GM23338 (cell line): ENCODE measurements at regions not wholly inside any gene's neighbourhood (a gene's known extent, or its start where the extent isn't known, plus 50 kb on each side); places are given as distances from the start of the nearest gene placed in this dataset.

Source experiments
- ATAC-seq: fragments of 200-7000 bp; cut with Tn5 transposase; 3 replicates; pipeline ENCODE4 v1.9.1; 2020
- DNase-seq: peaks from one replicate; pipeline ENCODE4 v3.0.0-alpha.2; 2015; ENCODE audit warnings: low spot score
- H2AFZ ChIP-seq: fragments of 200-600 bp; sonication (generic); 2 replicates; pipeline ENCODE4 v1.8.0; 2016; ENCODE audit warnings: antibody characterized with exemption, mild to moderate bottlenecking, moderate library complexity
- H3F3A ChIP-seq: fragments of 200-600 bp; sonication (generic); replicated peaks from 2 replicates; pipeline ENCODE4 v1.8.0; 2017; ENCODE audit warnings: antibody characterized with exemption, mixed run types, low read depth
- H3K27ac ChIP-seq: fragments of 200-600 bp; sonication (generic); 2 replicates; pipeline ENCODE4 v1.6.1; 2016; ENCODE audit warnings: low read depth
- H3K27me3 ChIP-seq: fragments of 200-600 bp; sonication (generic); 2 replicates; pipeline ENCODE4 v1.8.0; 2016; ENCODE audit warnings: mild to moderate bottlenecking, mixed run types, moderate library complexity; ENCODE audit not compliant: insufficient read depth
- H3K36me3 ChIP-seq: fragments of 200-600 bp; sonication (generic); 2 replicates; pipeline ENCODE4 v1.8.0; 2016; ENCODE audit warnings: mild to moderate bottlenecking; ENCODE audit not compliant: insufficient read depth
- H3K4me1 ChIP-seq: fragments of 200-600 bp; sonication (generic); 2 replicates; pipeline ENCODE4 v1.8.0; 2016; ENCODE audit warnings: mild to moderate bottlenecking, moderate library complexity; ENCODE audit not compliant: insufficient read depth
- H3K4me2 ChIP-seq: fragments of 200-600 bp; sonication (generic); 2 replicates; pipeline ENCODE4 v1.7.1; 2017; ENCODE audit warnings: mixed run types
- H3K4me3 ChIP-seq: fragments of 200-600 bp; sonication (generic); 2 replicates; pipeline ENCODE4 v1.6.1; 2016; ENCODE audit warnings: mixed run types
- H3K79me2 ChIP-seq: fragments of 200-600 bp; sonication (generic); replicated peaks from 2 replicates; pipeline ENCODE4 v1.8.0; 2017; ENCODE audit warnings: mild to moderate bottlenecking; ENCODE audit not compliant: insufficient read depth
- H3K9me2 ChIP-seq: fragments of 200-600 bp; sonication (generic); 2 replicates; pipeline ENCODE4 v1.8.0; 2017; ENCODE audit not compliant: insufficient read depth
- H4K20me1 ChIP-seq: fragments of 200-600 bp; sonication (generic); replicated peaks from 2 replicates; pipeline ENCODE4 v1.8.0; 2017; ENCODE audit warnings: mild to moderate bottlenecking; ENCODE audit not compliant: insufficient read depth
- H3K27ac Mint-ChIP-seq: 2 replicates; pipeline ENCODE4 v1.8.0; 2020; ENCODE audit warnings: inconsistent platforms, mild to moderate bottlenecking, moderate library complexity, mixed read lengths
- H3K27me3 Mint-ChIP-seq: 3 replicates; pipeline ENCODE4 v1.8.0; 2022; ENCODE audit warnings: low read depth, mild to moderate bottlenecking, moderate library complexity, mixed read lengths, inconsistent platforms; ENCODE audit not compliant: insufficient read depth, poor library complexity
- H3K36me3 Mint-ChIP-seq: 3 replicates; pipeline ENCODE4 v1.8.0; 2021; ENCODE audit warnings: low read depth, mild to moderate bottlenecking, inconsistent platforms, moderate library complexity, mixed read lengths
- H3K4me1 Mint-ChIP-seq: 3 replicates; pipeline ENCODE4 v1.8.0; 2020; ENCODE audit warnings: mild to moderate bottlenecking, inconsistent platforms, mixed read lengths
- H3K4me3 Mint-ChIP-seq: 3 replicates; pipeline ENCODE4 v1.8.0; 2021; ENCODE audit warnings: moderate library complexity, mild to moderate bottlenecking, inconsistent platforms, mixed read lengths
- H3K9me3 Mint-ChIP-seq: 3 replicates; pipeline ENCODE4 v1.8.0; 2020; ENCODE audit warnings: moderate library complexity, mild to moderate bottlenecking, inconsistent platforms, mixed read lengths
- CREB1 ChIP-seq: fragments of 250-450 bp; sonication (Bioruptor Pico); IDR thresholded peaks from 2 replicates; pipeline ENCODE4 v1.5.0; 2020; ENCODE audit warnings: low read depth, mild to moderate bottlenecking, moderate library complexity
- CTCF ChIP-seq, 2 experiments: fragments of 200-600 bp in 1 of 2; sonication (generic) in 1 of 2; conservative IDR thresholded peaks; 2 replicates each; pipeline versions ENCODE4 v1.5.1 to v1.6.1; 2016 to 2017; ENCODE audit warnings: antibody characterized with exemption in 2 of 2, low read depth in 2 of 2, mild to moderate bottlenecking in 2 of 2, moderate library complexity in 1 of 2
- ETS1 ChIP-seq: IDR thresholded peaks from 2 replicates; pipeline ENCODE4 v1.6.1; 2016; ENCODE audit warnings: antibody characterized with exemption
- EZH2 ChIP-seq: fragments of 200-600 bp; sonication (generic); IDR thresholded peaks from one replicate; pipeline ENCODE4 v1.8.0; 2017; ENCODE audit warnings: antibody characterized with exemption, mild to moderate bottlenecking, low read depth; ENCODE audit not compliant: unreplicated experiment
- EZH2phosphoT487 ChIP-seq: fragments of 200-600 bp; sonication (generic); IDR thresholded peaks from one replicate; pipeline ENCODE4 v1.8.1; 2018; ENCODE audit warnings: antibody characterized with exemption; ENCODE audit not compliant: unreplicated experiment
- JUNB ChIP-seq: IDR thresholded peaks from one replicate; pipeline ENCODE4 v1.6.1; 2016; ENCODE audit warnings: antibody characterized with exemption; ENCODE audit not compliant: unreplicated experiment
- NANOG ChIP-seq: IDR thresholded peaks from 2 replicates; pipeline ENCODE4 v1.6.1; 2016; ENCODE audit warnings: antibody characterized with exemption, borderline replicate concordance
- POLR2AphosphoS5 ChIP-seq: IDR thresholded peaks from 2 replicates; pipeline ENCODE4 v1.6.1; 2016; ENCODE audit warnings: antibody characterized with exemption, low read depth
- REST ChIP-seq: IDR thresholded peaks from one replicate; pipeline ENCODE4 v1.6.1; 2018; ENCODE audit warnings: antibody characterized with exemption; ENCODE audit not compliant: unreplicated experiment
- STAT1 ChIP-seq: IDR thresholded peaks from one replicate; pipeline ENCODE4 v1.6.1; 2016; ENCODE audit warnings: antibody characterized with exemption; ENCODE audit not compliant: unreplicated experiment
- ZNF114 ChIP-seq: fragments of 250-450 bp; sonication (Bioruptor Pico); IDR thresholded peaks from 2 replicates; pipeline ENCODE4 v1.5.0; 2020; ENCODE audit warnings: mild to moderate bottlenecking, moderate library complexity
- ZNF331 ChIP-seq: fragments of 250-450 bp; sonication (Bioruptor Pico); IDR thresholded peaks from 2 replicates; pipeline ENCODE4 v1.5.0; 2020; ENCODE audit warnings: low read depth, mild to moderate bottlenecking, moderate library complexity
- ZNF462 ChIP-seq: fragments of 250-450 bp; sonication (Bioruptor Pico); IDR thresholded peaks from 2 replicates; pipeline ENCODE4 v1.5.0; 2020; ENCODE audit warnings: mild to moderate bottlenecking, moderate library complexity

- Histone ChIP-seq H3K27me3 (no peaks in the 10 kb centered on the region), H3K79me2 (no peaks in the 10 kb centered on the region), H4K20me1 (no peaks in the 10 kb centered on the region; the same call in 1 of the 2 replicates), H3K4me2 (no peak overlapping the region), H3K4me3 (no peak overlapping the region), H2AFZ (no peak overlapping the region), H3K27ac (no peak overlapping the region), H3K36me3 (no peaks in the 10 kb centered on the region), H3K4me1 (no peaks in the 10 kb centered on the region), H3K9me2 (no peaks in the 10 kb centered on the region), H3F3A (no peaks in the 10 kb centered on the region)
- ATAC-seq, result no peak
- Mint-ChIP-seq H3K27me3 (peaks cover 2% of the 10 kb centered on the region), H3K4me1 (no peaks in the 10 kb centered on the region), H3K4me3 (no peak overlapping the region), H3K9me3 (no peaks in the 10 kb centered on the region), H3K27ac (no peak overlapping the region), H3K36me3 (no peaks in the 10 kb centered on the region)
- TF ChIP-seq ZNF114 (CRISPR knock-in tag) (no peak), ZNF331 (CRISPR knock-in tag) (no peak), JUNB (no peak), EZH2 (no peak), ETS1 (no peak), STAT1 (no peak), REST (no peak), CREB1 (no peak), ZNF462 (no peak), CTCF (conservative IDR thresholded peaks at IDR 0.05; ENCODE audit: low read depth in 2 of 2) (no peak), NANOG (no peak), EZH2phosphoT487 (no peak), POLR2AphosphoS5 (no peak)
- no peak for DNase-seq
Measured at GRCh38 chr13:26919311-26919710, 158.7 kb upstream of the GPR12 start.
